Panc1 (cell line): ENCODE measurements at regions not wholly inside any gene's neighbourhood (a gene's known extent, or its start where the extent isn't known, plus 50 kb on each side); places are given as distances from the start of the nearest gene placed in this dataset.

ENCODE experiments used
- ATAC-seq: fragments of 200-7000 bp; cut with Tn5 transposase; 2 replicates; pipeline ENCODE4 v1.9.1; 2020; ENCODE audit warnings: mild to moderate bottlenecking, moderate library complexity
- BruUV-seq: library from RNA; stranded (reverse); fragments of 400-500 nt; replicated peaks from 2 replicates; lab custom pipeline; 2021; lab: Mats Ljungman, UMichigan
- CTCF ChIA-PET: fragments of 300-600 bp; sonication (Branson Sonifier 250); formaldehyde crosslinking; loops from one replicate; lab custom pipeline; 2022; ENCODE audit warnings: antibody characterized with exemption; lab: Charles Lee
- POLR2A ChIA-PET: fragments of 300-600 bp; sonication (Branson Sonifier 250); formaldehyde crosslinking; loops from one replicate; lab custom pipeline; 2022; ENCODE audit warnings: antibody characterized with exemption; lab: Charles Lee
- DNase-seq: peaks from one replicate; pipeline ENCODE4 v3.0.0-alpha.2; 2010; ENCODE audit warnings: low read depth, low spot score
- H3K27ac ChIP-seq: 2 replicates; pipeline ENCODE4 v1.5.1; 2011; ENCODE audit warnings: mild to moderate bottlenecking, low read length, inconsistent platforms
- H3K27me3 ChIP-seq: fragments of 200-500 bp; sonication (Bioruptor generic); 2 replicates; pipeline ENCODE4 v1.6.0; 2014; ENCODE audit warnings: low read length, inconsistent platforms; ENCODE audit not compliant: control insufficient read depth, insufficient read depth
- H3K36me3 ChIP-seq: fragments of 200-500 bp; sonication (Bioruptor generic); 2 replicates; pipeline ENCODE4 v1.5.1; 2014; ENCODE audit warnings: inconsistent platforms, mild to moderate bottlenecking, low read length, moderate library complexity; ENCODE audit not compliant: control insufficient read depth, insufficient read depth
- H3K4me1 ChIP-seq: 2 replicates; pipeline ENCODE4 v1.5.1; 2011; ENCODE audit warnings: inconsistent platforms, mild to moderate bottlenecking, low read length, moderate library complexity; ENCODE audit not compliant: control insufficient read depth, insufficient read depth
- H3K4me3 ChIP-seq, 2 experiments: 2 replicates each; pipeline ENCODE4 v1.5.1; 2011 to 2012; ENCODE audit warnings: low read depth in 2 of 2, low read length in 2 of 2, mild to moderate bottlenecking in 2 of 2, inconsistent platforms in 1 of 2, moderate library complexity in 1 of 2
- H3K9me3 ChIP-seq: fragments of 200-500 bp; sonication (Bioruptor generic); 2 replicates; pipeline ENCODE4 v1.5.1; 2014; ENCODE audit warnings: low read depth, mild to moderate bottlenecking, inconsistent platforms, low read length, moderate library complexity; ENCODE audit not compliant: control insufficient read depth, insufficient read depth
- POLR2AphosphoS5 ChIP-seq: IDR thresholded peaks from 2 replicates; pipeline ENCODE4 v1.6.1; 2012; ENCODE audit warnings: mild to moderate bottlenecking, low read depth, low read length, moderate library complexity
- REST ChIP-seq, 2 experiments: IDR thresholded peaks; 2 replicates each; pipeline ENCODE4 v1.6.1; 2011 to 2012; ENCODE audit warnings: low read depth in 2 of 2, control low read depth in 1 of 2, low read length in 1 of 2, mild to moderate bottlenecking in 1 of 2, moderate library complexity in 1 of 2; ENCODE audit not compliant: insufficient read depth in 1 of 2
- SIN3A ChIP-seq: IDR thresholded peaks from 2 replicates; pipeline ENCODE4 v1.6.1; 2012; ENCODE audit warnings: low read depth, mild to moderate bottlenecking, low read length, moderate library complexity, borderline replicate concordance; ENCODE audit not compliant: insufficient read depth
- TCF7L2 ChIP-seq: IDR thresholded peaks from 2 replicates; pipeline ENCODE4 v1.6.1; 2011; ENCODE audit warnings: mild to moderate bottlenecking, low read depth, low read length, inconsistent platforms
- in situ Hi-C: cut with HindIII; loops from 2 replicates; pipeline ENCODE4 v1.10.0; 2016; ENCODE audit warnings: low sequenced_read_pairs, low pct_unique_long_range_greater_than_20kb
- intact Hi-C: fragments of 100-400 bp; cut with micrococcal nuclease; formaldehyde crosslinking; loops from one replicate; pipeline ENCODE4 v1.10.0; 2022; ENCODE audit not compliant: unreplicated experiment
- TF ChIP-seq, protein P1 (sequence below): fragments of 450-650 bp; IDR thresholded peaks from 2 replicates; pipeline ENCODE4 v1.5.1; 2017; ENCODE audit warnings: mild to moderate bottlenecking

GRCh38 chr2:18077704-18078103 is 199.2 kb downstream of the KCNS3 start:
- Histone ChIP-seq H3K27ac (no peak overlapping the region), H3K4me1 (no peaks in the 10 kb centered on the region), H3K27me3 (no peaks in the 10 kb centered on the region), H3K9me3 (no peaks in the 10 kb centered on the region), H3K4me3 (no peak overlapping the region), H3K36me3 (no peaks in the 10 kb centered on the region)
- intact Hi-C loops: no loop called here
- DNase-seq: no peak
- ATAC-seq: no peak
- TF ChIP-seq, protein P1, sequence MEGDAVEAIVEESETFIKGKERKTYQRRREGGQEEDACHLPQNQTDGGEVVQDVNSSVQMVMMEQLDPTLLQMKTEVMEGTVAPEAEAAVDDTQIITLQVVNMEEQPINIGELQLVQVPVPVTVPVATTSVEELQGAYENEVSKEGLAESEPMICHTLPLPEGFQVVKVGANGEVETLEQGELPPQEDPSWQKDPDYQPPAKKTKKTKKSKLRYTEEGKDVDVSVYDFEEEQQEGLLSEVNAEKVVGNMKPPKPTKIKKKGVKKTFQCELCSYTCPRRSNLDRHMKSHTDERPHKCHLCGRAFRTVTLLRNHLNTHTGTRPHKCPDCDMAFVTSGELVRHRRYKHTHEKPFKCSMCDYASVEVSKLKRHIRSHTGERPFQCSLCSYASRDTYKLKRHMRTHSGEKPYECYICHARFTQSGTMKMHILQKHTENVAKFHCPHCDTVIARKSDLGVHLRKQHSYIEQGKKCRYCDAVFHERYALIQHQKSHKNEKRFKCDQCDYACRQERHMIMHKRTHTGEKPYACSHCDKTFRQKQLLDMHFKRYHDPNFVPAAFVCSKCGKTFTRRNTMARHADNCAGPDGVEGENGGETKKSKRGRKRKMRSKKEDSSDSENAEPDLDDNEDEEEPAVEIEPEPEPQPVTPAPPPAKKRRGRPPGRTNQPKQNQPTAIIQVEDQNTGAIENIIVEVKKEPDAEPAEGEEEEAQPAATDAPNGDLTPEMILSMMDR: no peak
- no peak for TF ChIP-seq REST (IDR thresholded peaks at IDR 0.05; ENCODE audit: insufficient read depth in 1 of 2, low read depth in 2 of 2, low read length in 1 of 2)
- no peak for TF ChIP-seq TCF7L2
- no peak for TF ChIP-seq SIN3A
- TF ChIP-seq POLR2AphosphoS5: no peak
- ChIA-PET CTCF (no interaction called here), POLR2A (no interaction called here)
- in situ Hi-C loops: no loop called here
- no TSS peak for BruUV-seq

- POLR2A ChIA-PET: no interaction called here
These were observed 198.8 kb downstream of the KCNS3 start for GRCh38 chr2:18077231-18077630.

More at GRCh38 chr2:18077231-18077630, 198.8 kb downstream of the KCNS3 start:
- no peaks in the 10 kb centered on the region for H3K36me3 ChIP-seq
- TF ChIP-seq, protein P1: no peak
- TF ChIP-seq POLR2AphosphoS5 (no peak), SIN3A (no peak), TCF7L2 (no peak), REST (IDR thresholded peaks at IDR 0.05; ENCODE audit: insufficient read depth in 1 of 2, low read depth in 2 of 2, low read length in 1 of 2) (no peak)
- H3K27ac ChIP-seq: no peak overlapping the region
- in situ Hi-C loops: no loop called here
- CTCF ChIA-PET: no interaction called here
- intact Hi-C loops: no loop called here
- no peaks in the 10 kb centered on the region for H3K9me3 ChIP-seq
- H3K4me3 ChIP-seq: no peak overlapping the region
- ATAC-seq: no peak
- no peak for DNase-seq
- BruUV-seq: no TSS peak
- H3K4me1 ChIP-seq: no peaks in the 10 kb centered on the region
- no peaks in the 10 kb centered on the region for H3K27me3 ChIP-seq
